OCI-LY7 (cell line): ENCODE measurements at regions not wholly inside any gene's neighbourhood (a gene's known extent, or its start where the extent isn't known, plus 50 kb on each side); places are given as distances from the start of the nearest gene placed in this dataset.

Experiments used
- BruUV-seq: library from RNA; stranded (reverse); fragments of 400-500 nt; replicated peaks from 2 replicates; lab custom pipeline; 2021; lab: Mats Ljungman, UMichigan
- CTCF ChIA-PET: fragments of 300-600 bp; sonication (Branson Sonifier 250); formaldehyde crosslinking; loops from one replicate; lab custom pipeline; 2022; ENCODE audit warnings: antibody characterized with exemption; ENCODE audit not compliant: unreplicated experiment; lab: Charles Lee
- POLR2A ChIA-PET: fragments of 300-600 bp; sonication (Branson Sonifier 250); formaldehyde crosslinking; loops from one replicate; lab custom pipeline; 2022; ENCODE audit warnings: antibody characterized with exemption; lab: Charles Lee
- DNase-seq: peaks from one replicate; pipeline ENCODE4 v3.0.0-alpha.2; 2015; ENCODE audit warnings: low spot score
- H2AFZ ChIP-seq: fragments of 200-600 bp; sonication (generic), shearing (Covaris generic); 2 replicates; pipeline ENCODE4 v1.6.1; 2014; ENCODE audit warnings: mild to moderate bottlenecking, antibody characterized with exemption, low read length, moderate library complexity
- H3K27ac ChIP-seq: fragments of 200-600 bp; sonication (generic); 2 replicates; pipeline ENCODE4 v1.5.1; 2014; ENCODE audit warnings: mixed run types, low read depth, mild to moderate bottlenecking, moderate library complexity, low read length, inconsistent platforms; ENCODE audit not compliant: poor library complexity, severe bottlenecking
- H3K36me3 ChIP-seq: fragments of 200-600 bp; sonication (generic); 2 replicates; pipeline ENCODE4 v1.6.1; 2014; ENCODE audit warnings: mild to moderate bottlenecking, antibody characterized with exemption, low read length, moderate library complexity, mixed read lengths; ENCODE audit not compliant: insufficient read depth
- H3K4me1 ChIP-seq: fragments of 200-600 bp; sonication (generic); 2 replicates; pipeline ENCODE4 v1.5.1; 2014; ENCODE audit warnings: mild to moderate bottlenecking, low read length; ENCODE audit not compliant: insufficient read depth, poor library complexity, severe bottlenecking
- H3K4me2 ChIP-seq: fragments of 200-600 bp; sonication (generic); 2 replicates; pipeline ENCODE4 v1.6.1; 2014; ENCODE audit warnings: mild to moderate bottlenecking, low read length
- H3K4me3 ChIP-seq: fragments of 200-600 bp; sonication (generic); 2 replicates; pipeline ENCODE4 v1.5.1; 2014; ENCODE audit warnings: mild to moderate bottlenecking, low read depth, low read length; ENCODE audit not compliant: poor library complexity, severe bottlenecking
- H3K79me2 ChIP-seq: fragments of 200-600 bp; sonication (generic); 2 replicates; pipeline ENCODE4 v1.6.1; 2016; ENCODE audit warnings: low read depth, mild to moderate bottlenecking, low read length, moderate library complexity, mixed read lengths; ENCODE audit not compliant: insufficient read depth
- H3K9me2 ChIP-seq: fragments of 200-600 bp; sonication (generic); 2 replicates; pipeline ENCODE4 v1.6.1; 2016; ENCODE audit warnings: mild to moderate bottlenecking, low read length, mixed read lengths; ENCODE audit not compliant: insufficient read depth
- H3K9me3 ChIP-seq: fragments of 200-600 bp; sonication (generic); 2 replicates; pipeline ENCODE4 v1.6.1; 2014; ENCODE audit warnings: mild to moderate bottlenecking, mixed run types, low read length, mixed read lengths
- H4K20me1 ChIP-seq: fragments of 200-600 bp; sonication (generic); 2 replicates; pipeline ENCODE4 v1.6.1; 2014; ENCODE audit warnings: mild to moderate bottlenecking, antibody characterized with exemption, low read length, moderate library complexity, mixed read lengths; ENCODE audit not compliant: insufficient read depth
- CTCF ChIP-seq: fragments of 200-600 bp; sonication (generic); conservative IDR thresholded peaks from 2 replicates; pipeline ENCODE4 v1.5.1; 2014; ENCODE audit warnings: mild to moderate bottlenecking, antibody characterized with exemption, low read length, moderate library complexity, mixed read lengths
- EZH2phosphoT487 ChIP-seq: fragments of 200-600 bp; sonication (generic); IDR thresholded peaks from 2 replicates; pipeline ENCODE4 v1.6.1; 2018; ENCODE audit warnings: low read depth, borderline replicate concordance, mild to moderate bottlenecking, mixed run types, antibody characterized with exemption, low read length, moderate library complexity, mixed read lengths
- intact Hi-C: fragments of 100-400 bp; cut with micrococcal nuclease; formaldehyde crosslinking; loops from one replicate; pipeline ENCODE4 v1.10.0; 2022; ENCODE audit not compliant: unreplicated experiment

GRCh38 chr6:43969158-43969981, 157.9 kb downstream of the MRPL14 start:
- intact Hi-C loops, result no loop called here
- no peak overlapping the region for H3K4me2 ChIP-seq
- DNase-seq, result no peak
- H3K79me2 ChIP-seq, result no peaks in the 10 kb centered on the region
- POLR2A ChIA-PET, result no interaction called here
- no peak overlapping the region for H2AFZ ChIP-seq
- no peaks in the 10 kb centered on the region for H3K9me2 ChIP-seq
- no peaks in the 10 kb centered on the region; the same call in 1 of the 2 replicates for H4K20me1 ChIP-seq
- BruUV-seq, result no TSS peak
- no peaks in the 10 kb centered on the region for H3K36me3 ChIP-seq
- no peak overlapping the region for H3K4me3 ChIP-seq
- CTCF ChIA-PET, result no interaction called here
- no peaks in the 10 kb centered on the region for H3K4me1 ChIP-seq
- H3K27ac ChIP-seq, result no peak overlapping the region
- TF ChIP-seq CTCF (no peak), EZH2phosphoT487 (no peak)
- H3K9me3 ChIP-seq, result no peaks in the 10 kb centered on the region

- ChIA-PET CTCF (no interaction called here), POLR2A (interaction anchor here (0.5 to 0.8 kb wide), 2 partner anchors 31 to 74 kb away, joined by 3 read pairs; no protein-coding TSS in a partner anchor)
- Histone ChIP-seq H3K36me3 (no peaks in the 10 kb centered on the region), H3K9me2 (no peaks in the 10 kb centered on the region), H4K20me1 (no peaks in the 10 kb centered on the region; the same call in 1 of the 2 replicates), H3K79me2 (no peaks in the 10 kb centered on the region), H3K27ac (no peak overlapping the region), H3K9me3 (no peaks in the 10 kb centered on the region), H3K4me1 (no peaks in the 10 kb centered on the region), H3K4me2 (no peak overlapping the region), H3K4me3 (no peak overlapping the region), H2AFZ (no peak overlapping the region)
- TF ChIP-seq CTCF (no peak), EZH2phosphoT487 (no peak)
- BruUV-seq, result no TSS peak
- intact Hi-C loops, result no loop called here
- DNase-seq, result no peak
These were observed 158.9 kb downstream of the MRPL14 start for GRCh38 chr6:43968110-43968965.
